OCI-LY1 (cell line): ENCODE measurements at regions not wholly inside any gene's neighbourhood (a gene's known extent, or its start where the extent isn't known, plus 50 kb on each side); places are given as distances from the start of the nearest gene placed in this dataset.

Source experiments
- CTCF ChIP-seq: fragments of 200-600 bp; sonication (generic), shearing (Covaris generic); IDR thresholded peaks from 2 replicates; pipeline ENCODE4 v1.5.1; 2017; ENCODE audit warnings: mild to moderate bottlenecking, antibody characterized with exemption, low read length, moderate library complexity, mixed read lengths
- EZH2 ChIP-seq: fragments of 200-600 bp; sonication (generic), shearing (Covaris generic); IDR thresholded peaks from 2 replicates; pipeline ENCODE4 v1.8.0; 2017; ENCODE audit warnings: borderline replicate concordance, mixed run types, mild to moderate bottlenecking, antibody characterized with exemption, low read length, moderate library complexity, mixed read lengths

- TF ChIP-seq CTCF = no peak
- no peak for TF ChIP-seq EZH2
These were observed 366.4 kb downstream of the CASP12 start for GRCh38 chr11:104531894-104532293.
